IMR-90 (cell line): ENCODE measurements at regions not wholly inside any gene's neighbourhood (a gene's known extent, or its start where the extent isn't known, plus 50 kb on each side); places are given as distances from the start of the nearest gene placed in this dataset.

ENCODE experiments used
- ATAC-seq: fragments of 200-7000 bp; cut with Tn5 transposase; 2 replicates; pipeline ENCODE4 v1.9.1; 2020; ENCODE audit warnings: low read depth, mild to moderate bottlenecking, moderate library complexity
- BruUV-seq: library from RNA; stranded (reverse); fragments of 400-500 nt; replicated peaks from 2 replicates; lab custom pipeline; 2021; lab: Mats Ljungman, UMichigan
- CTCF ChIA-PET: fragments of 300-600 bp; formaldehyde crosslinking; extraction: SDS; loops from one replicate; lab custom pipeline; 2021; ENCODE audit warnings: antibody characterized with exemption; lab: Yijun Ruan, JAX
- POLR2A ChIA-PET: fragments of 300-600 bp; sonication (Branson Sonifier 250); formaldehyde crosslinking; loops from one replicate; lab custom pipeline; 2022; ENCODE audit warnings: antibody characterized with exemption; ENCODE audit not compliant: unreplicated experiment; lab: Charles Lee
- DNase-seq: peaks from one replicate; pipeline ENCODE4 v3.0.0; 2013
- H2AFZ ChIP-seq: replicated peaks from 2 replicates; pipeline ENCODE3; 2013; ENCODE audit warnings: low read length, mild to moderate bottlenecking; ENCODE audit not compliant: poor library complexity
- H2AK5ac ChIP-seq: 2 replicates; pipeline ENCODE4 v1.6.1; 2013; ENCODE audit warnings: low read depth, low read length, inconsistent platforms
- H2AK9ac ChIP-seq: replicated peaks from 2 replicates; pipeline ENCODE3; 2013; ENCODE audit warnings: mild to moderate bottlenecking, low read depth, low read length, moderate library complexity; ENCODE audit not compliant: poor library complexity
- H2BK120ac ChIP-seq: 2 replicates; pipeline ENCODE4 v1.6.1; 2013; ENCODE audit warnings: low read depth, low read length, inconsistent platforms
- H2BK15ac ChIP-seq: 3 replicates; pipeline ENCODE4 v1.6.1; 2013; ENCODE audit warnings: low read depth, low read length, inconsistent platforms
- H2BK20ac ChIP-seq: 2 replicates; pipeline ENCODE4 v1.6.1; 2013; ENCODE audit warnings: low read depth, mild to moderate bottlenecking, inconsistent platforms, low read length, moderate library complexity
- H2BK5ac ChIP-seq: 2 replicates; pipeline ENCODE4 v1.6.1; 2013; ENCODE audit warnings: mild to moderate bottlenecking, low read depth, low read length, inconsistent platforms; ENCODE audit not compliant: poor library complexity, severe bottlenecking
- H3K14ac ChIP-seq: replicated peaks from 2 replicates; pipeline ENCODE4 v1.6.1; 2013; ENCODE audit warnings: low read depth, low read length, inconsistent platforms
- H3K18ac ChIP-seq: 2 replicates; pipeline ENCODE4 v1.6.1; 2013; ENCODE audit warnings: low read depth, low read length, control low read depth
- H3K23ac ChIP-seq: 2 replicates; pipeline ENCODE4 v1.6.1; 2013; ENCODE audit warnings: low read depth, low read length, inconsistent platforms
- H3K27ac ChIP-seq: 2 replicates; pipeline ENCODE4 v1.5.1; 2013; ENCODE audit warnings: mild to moderate bottlenecking, control low read depth, low read length; ENCODE audit not compliant: insufficient read depth
- H3K27me3 ChIP-seq: 2 replicates; pipeline ENCODE4 v1.6.1; 2013; ENCODE audit warnings: low read length; ENCODE audit not compliant: control insufficient read depth, insufficient read depth
- H3K36me3 ChIP-seq: 2 replicates; pipeline ENCODE4 v1.6.1; 2013; ENCODE audit warnings: low read length, mixed read lengths; ENCODE audit not compliant: control insufficient read depth, insufficient read depth
- H3K4ac ChIP-seq: 2 replicates; pipeline ENCODE4 v1.6.1; 2013; ENCODE audit warnings: low read depth, low read length, inconsistent platforms
- H3K4me1 ChIP-seq: 2 replicates; pipeline ENCODE4 v1.6.1; 2013; ENCODE audit warnings: low read length, mixed read lengths; ENCODE audit not compliant: control insufficient read depth, insufficient read depth
- H3K4me2 ChIP-seq: 2 replicates; pipeline ENCODE4 v1.6.1; 2013; ENCODE audit warnings: low read depth, mild to moderate bottlenecking, control low read depth, low read length, moderate library complexity
- H3K4me3 ChIP-seq: 2 replicates; pipeline ENCODE4 v1.5.1; 2013; ENCODE audit warnings: low read depth, mild to moderate bottlenecking, control low read depth, low read length, moderate library complexity; ENCODE audit not compliant: insufficient read depth
- H3K56ac ChIP-seq: 2 replicates; pipeline ENCODE4 v1.6.1; 2013; ENCODE audit warnings: low read length, inconsistent platforms; ENCODE audit not compliant: insufficient read depth; ENCODE audit errors: extremely low read depth
- H3K79me1 ChIP-seq, 2 experiments: 2 replicates each; pipeline ENCODE4 v1.6.1; 2013; ENCODE audit warnings: low read length in 2 of 2, inconsistent platforms in 1 of 2, low read depth in 1 of 2
- H3K9ac ChIP-seq: 2 replicates; pipeline ENCODE4 v1.6.1; 2013; ENCODE audit warnings: low read depth, low read length, control low read depth
- H3K9me1 ChIP-seq: 2 replicates; pipeline ENCODE4 v1.6.1; 2013; ENCODE audit warnings: low read length, inconsistent platforms; ENCODE audit not compliant: insufficient read depth
- H3K9me3 ChIP-seq: 2 replicates; pipeline ENCODE4 v1.6.1; 2013; ENCODE audit warnings: low read length; ENCODE audit not compliant: control insufficient read depth, insufficient read depth
- H4K20me1 ChIP-seq: 2 replicates; pipeline ENCODE4 v1.6.1; 2013; ENCODE audit warnings: low read length, inconsistent platforms; ENCODE audit not compliant: insufficient read depth
- H4K5ac ChIP-seq: 2 replicates; pipeline ENCODE4 v1.6.1; 2013; ENCODE audit warnings: mild to moderate bottlenecking, low read depth, low read length, control low read depth
- H4K8ac ChIP-seq, 2 experiments: 2 replicates each; pipeline ENCODE4 v1.6.1; 2013; ENCODE audit warnings: low read depth in 2 of 2, low read length in 2 of 2, control low read depth in 1 of 2, inconsistent platforms in 1 of 2
- H4K91ac ChIP-seq: 2 replicates; pipeline ENCODE4 v1.6.1; 2013; ENCODE audit warnings: low read depth, low read length, inconsistent platforms; ENCODE audit not compliant: insufficient read depth
- BHLHE40 ChIP-seq: fragments of 150-350 bp; IDR thresholded peaks from 2 replicates; pipeline ENCODE4 v1.6.1; 2016; ENCODE audit warnings: mild to moderate bottlenecking, low read depth, low read length
- CEBPB ChIP-seq: IDR thresholded peaks from 2 replicates; pipeline ENCODE4 v1.6.1; 2012; ENCODE audit warnings: low read depth, low read length, improper control_type of control experiment
- CHD1 ChIP-seq: IDR thresholded peaks from 2 replicates; pipeline ENCODE4 v1.6.1; 2012; ENCODE audit warnings: low read depth, low read length, improper control_type of control experiment
- FOS ChIP-seq: fragments of 150-350 bp; IDR thresholded peaks from 2 replicates; pipeline ENCODE4 v1.6.1; 2016; ENCODE audit warnings: low read depth, low read length
- MAFK ChIP-seq: IDR thresholded peaks from 2 replicates; pipeline ENCODE4 v1.6.1; 2012; ENCODE audit warnings: low read depth, low read length, improper control_type of control experiment
- MAZ ChIP-seq: IDR thresholded peaks from 2 replicates; pipeline ENCODE4 v1.6.1; 2012; ENCODE audit warnings: low read depth, mild to moderate bottlenecking, low read length, improper control_type of control experiment, moderate library complexity, borderline replicate concordance
- MXI1 ChIP-seq: IDR thresholded peaks from 2 replicates; pipeline ENCODE4 v1.6.1; 2012; ENCODE audit warnings: low read depth, mild to moderate bottlenecking, low read length, moderate library complexity, borderline replicate concordance
- NFE2L2 ChIP-seq: fragments of 150-350 bp; IDR thresholded peaks from 2 replicates; pipeline ENCODE4 v1.6.1; 2016; ENCODE audit warnings: low read depth, mild to moderate bottlenecking, low read length
- POLR2A ChIP-seq: IDR thresholded peaks from 2 replicates; pipeline ENCODE4 v1.6.1; 2012; ENCODE audit warnings: mild to moderate bottlenecking, low read depth, low read length
- RAD21 ChIP-seq: IDR thresholded peaks from 2 replicates; pipeline ENCODE4 v1.6.1; 2012; ENCODE audit warnings: low read length, improper control_type of control experiment
- RCOR1 ChIP-seq: IDR thresholded peaks from 2 replicates; pipeline ENCODE4 v1.6.1; 2012; ENCODE audit warnings: mild to moderate bottlenecking, low read length, improper control_type of control experiment; ENCODE audit not compliant: insufficient replicate concordance
- RFX5 ChIP-seq: IDR thresholded peaks from 2 replicates; pipeline ENCODE4 v1.8.0; 2012; ENCODE audit warnings: low read depth, mild to moderate bottlenecking, low read length, moderate library complexity
- SMC3 ChIP-seq: fragments of 150-350 bp; IDR thresholded peaks from 2 replicates; pipeline ENCODE4 v1.6.1; 2016; ENCODE audit warnings: low read depth, mild to moderate bottlenecking, antibody characterized with exemption, low read length, moderate library complexity
- WGBS, 2 experiments: methylation state at CpG; one replicate each; pipeline versions ENCODE4 v1.1.5 to v1.1.7; 2013; ENCODE audit warnings: missing lambda C conversion rate in 2 of 2; ENCODE audit not compliant: insufficient read length in 1 of 2; ENCODE audit errors: extremely low coverage in 2 of 2; 5-methylcytosine and 5-hydroxymethylcytosine counted together
- dilution Hi-C: fragments of 300-500 bp; cut with HindIII; formaldehyde crosslinking; loops from one replicate; pipeline ENCODE4 v1.14.3; 2018; ENCODE audit warnings: low sequenced_read_pairs; ENCODE audit not compliant: unreplicated experiment
- in situ Hi-C: fragments of 300-500 bp; cut with MboI; formaldehyde crosslinking; loops from 3 replicates; pipeline ENCODE4 v1.14.3; 2019; ENCODE audit warnings: low sequenced_read_pairs, inconsistent platforms, mixed read lengths
- intact Hi-C: fragments of 100-400 bp; cut with micrococcal nuclease; formaldehyde crosslinking; loops from 2 replicates; pipeline ENCODE4 v1.10.0; 2022
- TF ChIP-seq, protein P1 (sequence below): fragments of 150-350 bp; IDR thresholded peaks from 2 replicates; pipeline ENCODE4 v1.6.1; 2017; ENCODE audit warnings: mild to moderate bottlenecking, antibody characterized with exemption, low read length, low read depth
- TF ChIP-seq, protein P2 (sequence below): fragments of 150-350 bp; IDR thresholded peaks from 2 replicates; pipeline ENCODE4 v1.6.1; 2016; ENCODE audit warnings: low read depth, mild to moderate bottlenecking, low read length, moderate library complexity, borderline replicate concordance

DNA sequence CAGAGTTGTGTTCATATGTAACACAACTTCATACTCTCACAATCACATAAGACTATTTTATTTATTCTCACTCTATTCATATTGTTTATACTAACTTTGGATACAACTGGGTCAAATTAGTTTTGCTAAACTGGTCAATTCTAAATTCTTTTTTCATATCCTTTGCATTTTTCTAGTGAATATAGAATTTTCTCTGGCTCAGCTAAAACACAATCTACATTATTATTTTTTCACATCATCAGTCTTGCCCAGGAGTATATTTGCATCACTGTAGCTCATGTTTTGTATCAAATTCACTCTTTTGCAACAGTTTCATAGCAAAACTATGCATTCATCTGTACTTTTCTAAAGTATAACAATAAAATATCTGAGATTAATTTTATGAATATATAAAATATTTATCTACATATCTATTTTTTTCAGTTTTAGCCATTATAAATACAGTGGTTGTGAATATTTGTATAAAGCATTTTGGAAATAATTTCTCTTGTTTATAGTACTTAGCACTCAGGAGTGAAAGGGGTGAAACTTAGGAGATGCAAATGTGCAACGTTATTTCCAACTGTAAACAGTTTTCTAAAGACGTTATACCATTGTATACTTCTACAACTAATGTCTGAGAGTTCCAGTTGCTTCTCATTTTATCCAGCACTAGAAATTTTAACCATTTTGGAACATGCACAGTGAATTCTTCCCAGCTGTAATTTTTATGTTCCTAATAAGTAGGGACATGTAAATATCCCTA, 854.6 kb downstream of the CBLN2 start:
- Histone ChIP-seq H4K91ac (no peak overlapping the region), H2AFZ (no peak overlapping the region), H2AK9ac (no peak overlapping the region), H3K4me3 (no peak overlapping the region), H3K9ac (no peak overlapping the region), H2BK20ac (no peak overlapping the region), H3K9me1 (no peaks in the 10 kb centered on the region), H3K79me1 (no peaks in the 10 kb centered on the region), H3K18ac (no peak overlapping the region), H3K4me1 (no peaks in the 10 kb centered on the region), H3K56ac (no peak overlapping the region), H3K23ac (no peak overlapping the region), H3K27ac (no peak overlapping the region), H4K8ac (no peak overlapping the region), H4K5ac (no peak overlapping the region), H3K14ac (no peak overlapping the region), H2BK5ac (no peak overlapping the region), H2AK5ac (no peak overlapping the region), H2BK120ac (no peak overlapping the region), H2BK15ac (no peak overlapping the region), H3K4me2 (no peak overlapping the region), H3K27me3 (no peaks in the 10 kb centered on the region), H4K20me1 (no peaks in the 10 kb centered on the region), H3K4ac (no peak overlapping the region), H3K9me3 (peaks cover 5% of the 10 kb centered on the region; the same call in 1 of the 2 replicates), H3K36me3 (no peaks in the 10 kb centered on the region)
- intact Hi-C loops (no loop called here), dilution Hi-C loops (no loop called here), in situ Hi-C loops (no loop called here)
- POLR2A ChIA-PET: no interaction called here
- TF ChIP-seq CHD1 (no peak), MXI1 (no peak), POLR2A (no peak), RCOR1 (no peak), FOS (no peak), SMC3 (no peak), CEBPB (no peak), MAFK (no peak), RAD21 (no peak), MAZ (no peak), NFE2L2 (no peak), BHLHE40 (no peak), RFX5 (no peak)
- TF ChIP-seq, protein P1, sequence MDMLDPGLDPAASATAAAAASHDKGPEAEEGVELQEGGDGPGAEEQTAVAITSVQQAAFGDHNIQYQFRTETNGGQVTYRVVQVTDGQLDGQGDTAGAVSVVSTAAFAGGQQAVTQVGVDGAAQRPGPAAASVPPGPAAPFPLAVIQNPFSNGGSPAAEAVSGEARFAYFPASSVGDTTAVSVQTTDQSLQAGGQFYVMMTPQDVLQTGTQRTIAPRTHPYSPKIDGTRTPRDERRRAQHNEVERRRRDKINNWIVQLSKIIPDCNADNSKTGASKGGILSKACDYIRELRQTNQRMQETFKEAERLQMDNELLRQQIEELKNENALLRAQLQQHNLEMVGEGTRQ: no peak
- TF ChIP-seq, protein P2, sequence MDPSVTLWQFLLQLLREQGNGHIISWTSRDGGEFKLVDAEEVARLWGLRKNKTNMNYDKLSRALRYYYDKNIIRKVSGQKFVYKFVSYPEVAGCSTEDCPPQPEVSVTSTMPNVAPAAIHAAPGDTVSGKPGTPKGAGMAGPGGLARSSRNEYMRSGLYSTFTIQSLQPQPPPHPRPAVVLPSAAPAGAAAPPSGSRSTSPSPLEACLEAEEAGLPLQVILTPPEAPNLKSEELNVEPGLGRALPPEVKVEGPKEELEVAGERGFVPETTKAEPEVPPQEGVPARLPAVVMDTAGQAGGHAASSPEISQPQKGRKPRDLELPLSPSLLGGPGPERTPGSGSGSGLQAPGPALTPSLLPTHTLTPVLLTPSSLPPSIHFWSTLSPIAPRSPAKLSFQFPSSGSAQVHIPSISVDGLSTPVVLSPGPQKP: no peak
- no peak for DNase-seq
- CTCF ChIA-PET: no interaction called here
- no peak for ATAC-seq
- no TSS peak for BruUV-seq
- whole genome bisulfite sequencing, 2 experiments: no CpG with 5 or more reads among the region's 2 CpGs
